ENCODE measurements at regions not wholly inside any gene's neighbourhood (a gene's known extent, or its start where the extent isn't known, plus 50 kb on each side); places are given as distances from the start of the nearest gene placed in this dataset.

- intact Hi-C loops (cut with micrococcal nuclease; ENCODE audit: unreplicated experiment) (no loop called here), in situ Hi-C loops (cut with MboI) (no loop called here)
- ATAC-seq (no peak), DNase-seq (ENCODE audit: low read depth, low spot score) (no peak), FAIRE-seq (no peak)
- no TSS peak for BruUV-seq (replicated peaks)
- CTCF ChIA-PET, result interaction anchor here (1.9 kb wide), 1 partner anchor 152 kb away, joined by 5 read pairs; no protein-coding TSS in a partner anchor
- TF ChIP-seq NFIC (IDR thresholded peaks at IDR 0.05; ENCODE audit: low read depth, low read length), result no peak
- TF ChIP-seq BCL11A (IDR thresholded peaks at IDR 0.05; ENCODE audit: low read depth, low read length), result no peak
- no peak for TF ChIP-seq BACH1 (IDR thresholded peaks at IDR 0.05; ENCODE audit: borderline replicate concordance)
- TF ChIP-seq GATAD2B (conservative IDR thresholded peaks at IDR 0.05; ENCODE audit: low read depth), result no peak
- TF ChIP-seq POLR2AphosphoS5 (IDR thresholded peaks at IDR 0.05; ENCODE audit: low read length), result no peak
- no peak for TF ChIP-seq BCLAF1 (IDR thresholded peaks at IDR 0.05)
- TF ChIP-seq PAX8 (IDR thresholded peaks at IDR 0.05), result no peak
- TF ChIP-seq SREBF1 (IDR thresholded peaks at IDR 0.05; ENCODE audit: low read length), result no peak
- TF ChIP-seq HDAC6 (IDR thresholded peaks at IDR 0.05; ENCODE audit: unreplicated experiment), result no peak
- TF ChIP-seq IKZF2 (IDR thresholded peaks at IDR 0.05), result no peak
- TF ChIP-seq PAX5 (IDR thresholded peaks at IDR 0.05; ENCODE audit: borderline replicate concordance, low read depth, low read length), result no peak
- peaks cover 6% of the 10 kb centered on the region for H3K4me1 ChIP-seq (ENCODE audit: control insufficient read depth, insufficient read depth, low read length)
- POLR2A ChIA-PET, result no interaction called here
- H3K27me3 ChIP-seq (replicated peaks in 1 of 2; ENCODE audit: control insufficient read depth in 2 of 2, insufficient read depth in 2 of 2, low read length in 1 of 2), result peaks cover 0 to 2% of the 10 kb centered on the region in 2 experiments; a peak in 3 of 4 replicates
- RAD21 ChIA-PET (ENCODE audit: unreplicated experiment), result interaction anchor here (0.7 kb wide), 1 partner anchor 152 kb away, joined by 3 read pairs; no protein-coding TSS in a partner anchor
- no peak overlapping the region for H3K27ac ChIP-seq (ENCODE audit: control insufficient read depth, insufficient read depth)
- H3K9ac ChIP-seq (ENCODE audit: control insufficient read depth, insufficient read depth, low read length), result no peak overlapping the region
- no peaks in the 10 kb centered on the region for H3K79me2 ChIP-seq (ENCODE audit: control insufficient read depth, insufficient read depth, low read length)
- no peaks in the 10 kb centered on the region for H3K36me3 ChIP-seq (ENCODE audit: control insufficient read depth in 2 of 2, insufficient read depth in 2 of 2, low read length in 1 of 2)
- no peak overlapping the region for H2AFZ ChIP-seq (ENCODE audit: control insufficient read depth, low read depth, low read length)
- no peak overlapping the region for H3K4me2 ChIP-seq (ENCODE audit: control insufficient read depth, insufficient read depth)
- H3K4me3 ChIP-seq, result no peak overlapping the region
- SMC1A ChIA-PET (ENCODE audit: uncharacterized antibody, unreplicated experiment), result interaction anchor here (1.0 kb wide), 1 partner anchor 152 kb away, joined by 3 read pairs; no protein-coding TSS in a partner anchor
- 83% methylated on average over 6 of the region's 7 CpGs for WGBS (ENCODE audit: insufficient coverage, insufficient replicate concordance, low lambda C conversion rate, missing lambda C conversion rate)
- H3K9me3 ChIP-seq (replicated peaks; ENCODE audit: control insufficient read depth, insufficient read depth, low read length), result no peaks in the 10 kb centered on the region
- H4K20me1 ChIP-seq (ENCODE audit: control insufficient read depth, insufficient read depth), result no peaks in the 10 kb centered on the region
Observed at GRCh38 chr2:39531220-39531777, 94.2 kb upstream of the MAP4K3 start.
